ENCODE measurements at regions not wholly inside any gene's neighbourhood (a gene's known extent, or its start where the extent isn't known, plus 50 kb on each side); places are given as distances from the start of the nearest gene placed in this dataset.

- TF ChIP-seq CTCF (conservative IDR thresholded peaks at IDR 0.05; ENCODE audit: low read length) (no peak), EZH2phosphoT487 (IDR thresholded peaks at IDR 0.05; ENCODE audit: borderline replicate concordance, low read depth, low read length) (no peak)
Observed at GRCh38 chr5:8434501-8434900, 565.6 kb downstream of the MTRR start.
